GM21528 (cell line): ENCODE measurements at regions not wholly inside any gene's neighbourhood (a gene's known extent, or its start where the extent isn't known, plus 50 kb on each side); places are given as distances from the start of the nearest gene placed in this dataset.
"Not testable (repeated sequence)": the region's sequence is repeated elsewhere in the genome, so short reads cannot be mapped to it uniquely, and the experiment has no call there.

Experiments used
- ATAC-seq: cut with Tn5 transposase; IDR thresholded peaks from one replicate; pipeline ENCODE4 v1.9.1; 2021; ENCODE audit warnings: mild to moderate bottlenecking, moderate library complexity; ENCODE audit not compliant: unreplicated experiment, low FRiP score

DNA sequence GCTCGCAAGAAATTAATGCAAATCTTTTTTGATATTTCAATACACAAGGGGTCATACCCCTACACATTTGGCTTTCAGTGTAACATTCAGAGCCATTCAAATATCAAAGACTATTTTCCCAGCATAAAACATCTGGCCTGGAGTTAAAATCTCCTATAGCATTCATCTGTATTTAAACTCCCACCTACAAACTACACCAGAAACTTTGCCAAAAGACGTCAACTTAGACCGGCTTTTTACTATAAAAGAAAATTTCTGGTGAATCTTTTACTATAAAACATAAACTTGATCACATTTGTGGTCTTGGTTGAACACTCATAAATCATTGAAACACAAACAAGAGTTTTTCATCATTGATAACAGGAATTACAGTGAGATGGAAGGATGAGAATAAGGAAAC lies 473.3 kb upstream of the DCN start:
- no peak for ATAC-seq

- no peak for ATAC-seq
Observed at GRCh38 chr12:91654087-91654486, 471.5 kb upstream of the DCN start.

- ATAC-seq: no peak
Observed at GRCh38 chr12:91651728-91652127, 469.1 kb upstream of the DCN start.

GRCh38 chr12:91643763-91644162 lies 461.1 kb upstream of the DCN start:
- ATAC-seq: no peak

DNA sequence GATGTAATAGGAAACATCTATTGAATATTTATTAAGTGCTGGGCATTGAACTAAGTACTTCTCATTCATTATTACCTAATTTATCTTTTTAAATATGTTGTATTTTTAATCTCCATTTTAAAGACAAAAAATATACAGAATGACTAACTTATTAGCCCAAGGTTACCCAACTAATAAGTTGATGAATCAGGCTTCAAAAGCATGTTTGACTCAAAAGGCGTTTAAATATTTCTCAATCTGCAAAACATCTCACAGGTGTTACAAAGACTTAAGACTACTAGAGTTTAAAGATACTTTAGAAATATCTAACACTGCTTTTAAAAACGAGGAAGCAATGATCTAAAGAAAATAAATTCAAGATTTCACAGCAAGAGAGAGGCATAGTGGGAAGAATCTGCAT lies 457.4 kb upstream of the DCN start:
- ATAC-seq: no peak

DNA sequence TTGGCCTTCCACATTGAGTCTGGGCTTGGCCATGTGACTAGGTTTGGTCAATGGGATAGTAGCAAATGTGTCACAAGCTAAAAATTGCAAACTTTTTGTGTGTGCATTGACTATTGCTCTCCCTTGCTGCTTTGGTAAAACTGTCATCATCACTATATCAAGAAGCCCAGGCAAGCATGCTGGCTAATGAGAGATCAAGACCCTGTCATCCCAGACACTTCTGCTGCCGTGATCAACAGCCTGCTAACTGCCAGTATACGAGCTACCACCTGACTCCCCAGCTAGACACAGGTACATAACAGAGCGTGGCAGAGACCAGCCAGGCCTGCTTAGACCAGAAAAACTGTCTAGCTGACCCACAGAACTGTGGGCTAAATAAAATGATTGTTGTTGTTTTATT lies 456.7 kb upstream of the DCN start:
- ATAC-seq: no peak

DNA sequence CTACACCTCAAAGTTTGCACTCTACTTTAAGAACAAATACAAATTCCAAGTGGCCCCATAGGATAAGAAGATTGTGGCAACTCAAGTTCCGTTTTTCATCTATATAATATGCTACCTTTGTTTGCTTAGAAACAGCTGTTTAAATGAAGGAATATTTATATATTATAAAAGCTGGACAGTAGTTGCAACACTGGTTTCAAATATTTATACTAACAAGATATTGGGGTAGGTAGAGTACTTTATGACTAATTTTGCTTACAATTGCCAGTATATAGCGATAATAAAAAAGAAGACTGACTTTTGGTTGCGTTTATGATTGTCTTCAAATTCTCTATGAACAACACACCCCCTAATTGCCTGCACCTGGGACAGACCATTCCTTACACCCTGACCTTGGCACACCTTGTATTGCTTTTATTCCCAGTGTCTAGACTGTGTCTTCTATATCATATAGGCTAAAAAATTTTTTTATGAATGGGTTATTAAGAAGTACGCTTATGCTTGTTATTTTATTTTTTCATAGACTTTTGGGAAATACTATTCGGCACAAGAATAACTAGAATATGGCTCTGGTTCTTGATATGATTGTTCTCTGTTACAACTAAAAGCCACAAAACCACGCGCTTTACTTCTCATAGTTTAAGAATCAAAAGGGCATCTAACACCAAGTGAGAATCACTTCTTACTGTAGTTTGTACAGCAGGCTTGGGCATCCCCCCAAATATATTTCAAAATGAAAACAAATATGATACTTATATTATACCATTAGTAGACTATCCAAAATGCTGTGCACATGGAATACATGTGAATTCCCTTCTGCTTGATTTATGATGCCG lies 455.4 kb upstream of the DCN start:
- no peak for ATAC-seq

DNA sequence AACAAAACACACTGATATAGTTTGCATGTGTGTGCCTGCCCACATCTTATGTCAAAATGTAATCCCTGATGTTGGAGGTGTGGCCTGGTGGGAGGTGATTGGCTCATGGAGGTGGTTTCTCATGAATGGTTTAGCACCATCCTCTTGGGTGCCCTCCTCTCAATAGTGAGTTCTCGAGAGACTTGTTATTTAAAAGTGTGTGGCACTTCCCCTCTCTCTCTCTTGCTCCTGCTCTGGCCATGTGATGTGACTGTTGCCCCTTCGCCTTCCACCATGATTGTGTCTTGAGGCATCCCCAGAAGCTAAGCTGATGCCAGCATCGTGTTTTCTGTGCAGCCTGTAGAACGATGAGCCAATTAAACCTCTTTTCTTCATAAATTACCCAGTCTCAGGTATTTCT lies 454.1 kb upstream of the DCN start:
- no peak for ATAC-seq

- ATAC-seq: not testable (repeated sequence)
Observed at GRCh38 chr12:91634386-91634713, 451.7 kb upstream of the DCN start.

GRCh38 chr12:91633734-91634357 lies 451.2 kb upstream of the DCN start:
- ATAC-seq: no peak

DNA sequence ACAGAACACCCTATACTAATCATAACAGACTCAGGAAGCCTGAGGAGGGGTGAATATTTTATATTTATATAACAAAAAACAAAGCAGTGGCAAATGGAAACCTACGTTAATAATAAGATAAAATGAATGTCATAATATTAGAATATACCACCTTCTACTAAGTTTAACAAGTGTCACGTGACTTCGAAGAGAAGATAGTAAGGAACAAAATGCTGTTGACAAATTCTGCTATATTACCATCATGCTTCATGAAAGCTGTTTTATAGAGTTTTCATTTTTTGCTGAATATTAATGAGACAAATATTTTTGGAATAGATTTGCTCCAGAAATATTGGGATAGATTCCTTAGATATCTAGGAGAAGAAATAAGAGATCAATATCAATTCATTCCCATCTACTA lies 450.6 kb upstream of the DCN start:
- ATAC-seq: no peak

DNA sequence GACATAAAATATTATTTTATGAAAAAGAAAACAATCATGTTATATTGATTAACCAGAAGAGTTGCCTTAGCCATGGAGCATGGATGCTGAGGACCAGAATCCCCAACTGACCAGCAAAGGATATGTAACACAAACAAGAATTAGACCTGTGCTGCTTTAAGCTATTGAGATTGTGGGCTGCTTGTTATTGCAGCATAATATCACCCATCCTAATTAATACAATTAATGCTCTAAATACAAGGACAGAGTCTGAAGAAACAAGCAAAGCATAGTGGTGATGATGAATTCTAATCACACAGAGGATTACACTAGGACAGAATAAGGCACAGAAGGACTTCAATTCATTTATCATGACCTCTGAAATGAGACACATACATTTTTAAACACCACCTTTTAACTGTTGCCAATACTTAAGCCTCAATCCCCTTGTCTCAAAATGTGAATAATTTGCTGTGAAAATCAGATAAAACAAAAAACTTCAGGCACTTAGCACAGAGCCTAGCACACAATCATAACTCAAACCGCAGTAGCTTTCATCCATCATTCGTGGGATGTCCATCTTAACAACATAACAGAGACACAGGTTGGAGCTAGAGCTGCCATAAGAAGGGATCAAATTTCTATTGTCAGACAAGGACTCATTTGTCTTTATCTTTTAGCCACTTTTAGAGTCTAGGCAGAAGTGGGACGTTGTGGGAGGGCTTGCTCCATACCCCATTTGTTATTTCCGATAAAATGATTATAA lies 449.6 kb upstream of the DCN start:
- ATAC-seq: no peak

- no peak for ATAC-seq
Observed at GRCh38 chr12:91630596-91631293, 448.1 kb upstream of the DCN start.

DNA sequence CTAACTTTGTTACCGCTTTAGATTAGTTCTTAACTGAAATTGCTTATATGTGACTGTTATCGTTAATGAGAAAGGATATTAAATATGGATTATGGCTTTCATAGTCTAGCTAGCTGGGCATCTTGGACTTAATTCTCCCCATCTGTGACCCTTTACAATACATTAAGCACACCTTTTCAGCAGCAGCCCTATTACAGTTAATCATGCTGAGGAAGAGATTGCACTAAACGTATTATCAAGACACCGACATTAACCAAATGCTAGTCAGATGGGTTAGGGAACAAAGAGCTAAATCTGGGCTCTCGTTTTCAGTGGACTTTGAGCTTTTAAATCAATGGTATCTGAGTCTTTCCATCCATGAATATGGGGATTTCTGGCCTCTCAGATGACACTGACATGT lies 447.5 kb upstream of the DCN start:
- no peak for ATAC-seq

DNA sequence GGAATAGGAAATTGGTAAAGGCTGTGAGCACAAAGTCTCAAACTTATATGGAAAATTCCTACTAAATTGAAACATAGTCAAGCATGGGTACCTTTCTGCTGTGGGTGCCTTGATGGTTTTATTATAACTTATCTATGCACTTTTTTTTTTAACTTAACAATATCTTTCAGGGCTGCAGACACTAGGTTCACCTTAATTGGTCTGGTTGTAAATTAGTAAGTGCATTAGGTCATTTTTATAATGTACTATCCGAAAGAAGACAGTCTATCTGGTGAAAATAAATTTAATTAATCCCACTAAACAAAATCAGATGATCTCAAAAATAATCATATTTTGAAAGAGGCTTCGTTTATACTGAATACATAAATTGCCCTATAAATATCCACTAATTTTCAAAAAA lies 446.8 kb upstream of the DCN start:
- no peak for ATAC-seq

GRCh38 chr12:91628656-91629055 lies 446.0 kb upstream of the DCN start:
- no peak for ATAC-seq

DNA sequence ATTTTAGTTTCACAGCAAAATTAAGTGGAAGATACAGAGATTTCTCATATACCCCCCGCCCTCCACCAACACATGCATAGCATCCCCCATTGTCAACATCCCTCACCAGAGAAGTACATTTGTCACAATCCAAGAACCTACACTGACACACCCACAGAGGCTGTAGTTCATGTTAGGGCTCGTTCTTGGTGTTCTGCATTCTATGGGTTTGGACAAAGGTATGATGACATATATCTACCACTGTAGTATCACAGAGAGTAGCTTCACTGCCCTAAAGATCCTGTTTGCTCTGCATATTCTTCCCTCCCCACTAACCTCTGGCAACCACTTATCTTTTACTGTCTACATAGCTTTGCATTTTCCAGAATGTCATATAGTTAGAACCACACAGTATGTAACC lies 444.6 kb upstream of the DCN start:
- no peak for ATAC-seq

- no peak for ATAC-seq
Observed at GRCh38 chr12:91622981-91623380, 440.4 kb upstream of the DCN start.

DNA sequence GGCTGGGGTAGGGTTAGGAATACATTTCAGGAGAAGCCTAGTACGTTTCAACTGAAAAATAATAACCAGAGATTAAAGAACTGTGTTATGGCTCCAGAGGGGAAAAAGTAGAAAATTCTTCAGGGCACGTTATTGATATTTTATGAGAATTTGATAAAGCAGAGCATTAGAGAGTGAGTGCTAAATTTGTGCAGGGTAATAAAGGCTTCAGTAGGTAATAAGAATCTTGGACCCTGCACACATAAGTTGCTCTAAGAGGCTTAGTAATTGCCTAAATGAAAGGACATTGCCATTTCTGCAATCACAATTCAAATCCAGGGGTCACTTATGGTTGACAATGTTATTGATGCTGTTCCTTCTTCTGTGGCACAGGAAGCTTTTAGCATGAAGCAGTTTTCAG lies 439.4 kb upstream of the DCN start:
- no peak for ATAC-seq

- no peak for ATAC-seq
Observed at GRCh38 chr12:91620992-91621391, 438.4 kb upstream of the DCN start.

- ATAC-seq: no peak
Observed at GRCh38 chr12:91620422-91620821, 437.8 kb upstream of the DCN start.
